DOHH2 (cell line): ENCODE measurements at regions not wholly inside any gene's neighbourhood (a gene's known extent, or its start where the extent isn't known, plus 50 kb on each side); places are given as distances from the start of the nearest gene placed in this dataset.

ENCODE experiments used
- CTCF ChIP-seq: fragments of 200-600 bp; sonication (generic); IDR thresholded peaks from one replicate; pipeline ENCODE4 v1.5.1; 2014; ENCODE audit warnings: antibody characterized with exemption, mild to moderate bottlenecking, low read depth, low read length; ENCODE audit not compliant: poor library complexity, severe bottlenecking
- EZH2phosphoT487 ChIP-seq: fragments of 200-600 bp; sonication (generic); IDR thresholded peaks from 2 replicates; pipeline ENCODE4 v1.6.1; 2017; ENCODE audit warnings: borderline replicate concordance, mild to moderate bottlenecking, antibody characterized with exemption, low read length, moderate library complexity, mixed read lengths

- no peak for TF ChIP-seq CTCF
- no peak for TF ChIP-seq EZH2phosphoT487
Measured at GRCh38 chrX:46140272-46140671, 404.9 kb downstream of the ZNF674 start.
